ENCODE measurements at regions not wholly inside any gene's neighbourhood (a gene's known extent, or its start where the extent isn't known, plus 50 kb on each side); places are given as distances from the start of the nearest gene placed in this dataset.

DNA sequence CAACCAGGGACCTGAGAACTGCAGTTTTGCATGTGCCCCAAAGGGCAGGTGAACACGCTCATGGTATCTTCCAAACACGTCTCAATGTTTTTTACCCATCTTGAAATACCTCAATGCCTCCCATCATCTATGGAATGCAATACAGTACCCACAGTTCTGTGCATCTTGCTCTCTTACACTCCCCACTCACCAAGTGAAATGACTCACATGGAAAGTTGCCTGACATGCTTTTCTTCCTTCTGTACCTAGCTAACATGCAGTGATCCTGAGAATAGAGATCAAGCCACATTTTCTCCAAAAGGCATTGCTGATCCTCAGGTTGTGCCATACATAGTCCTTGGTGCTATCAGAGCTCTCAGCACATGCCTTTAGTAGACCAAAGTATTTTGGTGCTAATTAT lies 373.9 kb downstream of the GPD2 start:
- H3K4me1 Mint-ChIP-seq (ENCODE audit: low read depth, unreplicated experiment), result no peaks in the 10 kb centered on the region
- Histone ChIP-seq H3K9me3 (ENCODE audit: insufficient read depth, low read depth, low read length) (no peaks in the 10 kb centered on the region), H3K27ac (ENCODE audit: low read depth, low read length) (no peak overlapping the region), H3K36me3 (ENCODE audit: insufficient read depth, low read length) (no peaks in the 10 kb centered on the region), H3K4me2 (ENCODE audit: low read length) (no peak overlapping the region), H3K4me3 (ENCODE audit: insufficient read depth, low read depth, low read length) (no peak overlapping the region), H3K79me2 (ENCODE audit: insufficient read depth, low read length) (no peaks in the 10 kb centered on the region), H3K4me1 (ENCODE audit: insufficient read depth, low read length) (no peaks in the 10 kb centered on the region), H2AFZ (ENCODE audit: low read depth, low read length) (no peak overlapping the region), H4K20me1 (ENCODE audit: insufficient read depth, low read length) (no peaks in the 10 kb centered on the region), H3K9ac (ENCODE audit: low read length) (no peak overlapping the region), H3K27me3 (ENCODE audit: insufficient read depth, low read length) (no peaks in the 10 kb centered on the region)
- no peaks in the 10 kb centered on the region for H3K36me3 Mint-ChIP-seq (ENCODE audit: low read depth, unreplicated experiment)
- H3K4me3 Mint-ChIP-seq (ENCODE audit: unreplicated experiment), result no peak overlapping the region
- TF ChIP-seq, protein P1, sequence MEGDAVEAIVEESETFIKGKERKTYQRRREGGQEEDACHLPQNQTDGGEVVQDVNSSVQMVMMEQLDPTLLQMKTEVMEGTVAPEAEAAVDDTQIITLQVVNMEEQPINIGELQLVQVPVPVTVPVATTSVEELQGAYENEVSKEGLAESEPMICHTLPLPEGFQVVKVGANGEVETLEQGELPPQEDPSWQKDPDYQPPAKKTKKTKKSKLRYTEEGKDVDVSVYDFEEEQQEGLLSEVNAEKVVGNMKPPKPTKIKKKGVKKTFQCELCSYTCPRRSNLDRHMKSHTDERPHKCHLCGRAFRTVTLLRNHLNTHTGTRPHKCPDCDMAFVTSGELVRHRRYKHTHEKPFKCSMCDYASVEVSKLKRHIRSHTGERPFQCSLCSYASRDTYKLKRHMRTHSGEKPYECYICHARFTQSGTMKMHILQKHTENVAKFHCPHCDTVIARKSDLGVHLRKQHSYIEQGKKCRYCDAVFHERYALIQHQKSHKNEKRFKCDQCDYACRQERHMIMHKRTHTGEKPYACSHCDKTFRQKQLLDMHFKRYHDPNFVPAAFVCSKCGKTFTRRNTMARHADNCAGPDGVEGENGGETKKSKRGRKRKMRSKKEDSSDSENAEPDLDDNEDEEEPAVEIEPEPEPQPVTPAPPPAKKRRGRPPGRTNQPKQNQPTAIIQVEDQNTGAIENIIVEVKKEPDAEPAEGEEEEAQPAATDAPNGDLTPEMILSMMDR (IDR thresholded peaks at IDR 0.05; ENCODE audit: insufficient read depth, low read depth, low read length), result no peak
- TF ChIP-seq EZH2 (IDR thresholded peaks at IDR 0.05; ENCODE audit: insufficient read depth, low read length), result no peak
- H3K27me3 Mint-ChIP-seq (ENCODE audit: low read depth, unreplicated experiment), result no peaks in the 10 kb centered on the region
- FAIRE-seq (no peak), DNase-seq (ENCODE audit: low read depth) (no peak)
- no peak overlapping the region for H3K27ac Mint-ChIP-seq (ENCODE audit: unreplicated experiment)
- H3K9me3 Mint-ChIP-seq (ENCODE audit: unreplicated experiment), result no peaks in the 10 kb centered on the region

DNA sequence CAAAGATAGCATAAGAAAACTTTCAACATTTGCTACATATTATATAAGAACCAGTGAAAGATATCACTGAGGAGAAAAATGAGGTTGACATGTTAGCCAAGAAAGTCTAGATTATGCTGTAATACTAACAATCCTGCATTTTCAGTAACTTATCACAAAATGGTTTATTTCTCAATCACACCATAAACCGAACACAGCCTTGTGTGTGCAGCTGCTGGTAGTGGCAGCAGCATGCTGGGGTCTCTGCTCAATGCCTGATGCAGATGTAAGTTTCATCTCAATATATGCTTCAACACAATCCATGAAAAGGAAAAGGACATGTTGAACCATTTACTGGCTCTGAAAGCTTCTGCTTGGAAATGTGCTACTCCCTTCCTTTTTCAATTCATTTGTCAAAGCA lies 376.3 kb downstream of the GPD2 start:
- Histone ChIP-seq H3K4me2 (ENCODE audit: low read length) (no peak overlapping the region), H3K79me2 (ENCODE audit: insufficient read depth, low read length) (no peaks in the 10 kb centered on the region), H2AFZ (ENCODE audit: low read depth, low read length) (no peak overlapping the region), H3K27me3 (ENCODE audit: insufficient read depth, low read length) (no peaks in the 10 kb centered on the region), H4K20me1 (ENCODE audit: insufficient read depth, low read length) (no peaks in the 10 kb centered on the region), H3K4me1 (ENCODE audit: insufficient read depth, low read length) (no peaks in the 10 kb centered on the region), H3K9me3 (ENCODE audit: insufficient read depth, low read depth, low read length) (no peaks in the 10 kb centered on the region), H3K27ac (ENCODE audit: low read depth, low read length) (no peak overlapping the region), H3K4me3 (ENCODE audit: insufficient read depth, low read depth, low read length) (no peak overlapping the region), H3K36me3 (ENCODE audit: insufficient read depth, low read length) (no peaks in the 10 kb centered on the region), H3K9ac (ENCODE audit: low read length) (no peak overlapping the region)
- no peak for DNase-seq (ENCODE audit: low read depth)
- Mint-ChIP-seq H3K27ac (ENCODE audit: unreplicated experiment) (no peak overlapping the region), H3K27me3 (ENCODE audit: low read depth, unreplicated experiment) (no peaks in the 10 kb centered on the region), H3K4me1 (ENCODE audit: low read depth, unreplicated experiment) (no peaks in the 10 kb centered on the region), H3K36me3 (ENCODE audit: low read depth, unreplicated experiment) (no peaks in the 10 kb centered on the region), H3K4me3 (ENCODE audit: unreplicated experiment) (no peak overlapping the region), H3K9me3 (ENCODE audit: unreplicated experiment) (no peaks in the 10 kb centered on the region)
- TF ChIP-seq EZH2 (IDR thresholded peaks at IDR 0.05; ENCODE audit: insufficient read depth, low read length), result no peak
- TF ChIP-seq, protein P1 (IDR thresholded peaks at IDR 0.05; ENCODE audit: insufficient read depth, low read depth, low read length), result no peak
- no peak for FAIRE-seq

DNA sequence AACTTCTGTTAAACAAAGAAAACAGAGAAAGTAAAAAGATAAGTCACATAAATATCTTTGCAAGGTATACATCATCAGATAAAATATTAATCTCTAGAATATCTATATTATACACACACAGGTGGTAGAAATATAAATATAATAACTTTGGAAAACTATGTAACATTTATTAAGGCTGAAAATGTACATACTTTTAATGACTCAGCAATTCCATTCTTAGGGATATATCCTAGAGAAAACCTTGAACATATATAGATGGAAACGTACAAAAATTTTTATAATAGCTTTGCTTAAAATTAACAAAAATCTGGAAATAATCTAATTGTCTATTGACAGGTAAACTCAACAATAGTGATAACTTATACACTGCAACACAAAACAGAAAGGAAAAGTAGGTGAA lies 381.3 kb downstream of the GPD2 start:
- FAIRE-seq, result no peak
- TF ChIP-seq, protein P1 (IDR thresholded peaks at IDR 0.05; ENCODE audit: insufficient read depth, low read depth, low read length), result no peak
- no peak for TF ChIP-seq EZH2 (IDR thresholded peaks at IDR 0.05; ENCODE audit: insufficient read depth, low read length)

More for the DNA sequence above, 381.3 kb downstream of the GPD2 start:
- Mint-ChIP-seq H3K4me3 (ENCODE audit: unreplicated experiment) (no peak overlapping the region), H3K4me1 (ENCODE audit: low read depth, unreplicated experiment) (no peaks in the 10 kb centered on the region), H3K36me3 (ENCODE audit: low read depth, unreplicated experiment) (no peaks in the 10 kb centered on the region), H3K9me3 (ENCODE audit: unreplicated experiment) (no peaks in the 10 kb centered on the region), H3K27ac (ENCODE audit: unreplicated experiment) (no peak overlapping the region), H3K27me3 (ENCODE audit: low read depth, unreplicated experiment) (peaks cover 3% of the 10 kb centered on the region)
- no peak for DNase-seq (ENCODE audit: low read depth)
- Histone ChIP-seq H3K27me3 (ENCODE audit: insufficient read depth, low read length) (no peaks in the 10 kb centered on the region), H3K9me3 (ENCODE audit: insufficient read depth, low read depth, low read length) (no peaks in the 10 kb centered on the region), H2AFZ (ENCODE audit: low read depth, low read length) (no peak overlapping the region), H3K4me3 (ENCODE audit: insufficient read depth, low read depth, low read length) (no peak overlapping the region), H3K27ac (ENCODE audit: low read depth, low read length) (no peak overlapping the region), H3K79me2 (ENCODE audit: insufficient read depth, low read length) (no peaks in the 10 kb centered on the region), H3K4me2 (ENCODE audit: low read length) (no peak overlapping the region), H3K36me3 (ENCODE audit: insufficient read depth, low read length) (no peaks in the 10 kb centered on the region), H3K9ac (ENCODE audit: low read length) (no peak overlapping the region), H3K4me1 (ENCODE audit: insufficient read depth, low read length) (no peaks in the 10 kb centered on the region), H4K20me1 (ENCODE audit: insufficient read depth, low read length) (no peaks in the 10 kb centered on the region)

All from astrocyte (in vitro differentiated cells and primary cell).